GM12878 (cell line): ENCODE measurements at regions not wholly inside any gene's neighbourhood (a gene's known extent, or its start where the extent isn't known, plus 50 kb on each side); places are given as distances from the start of the nearest gene placed in this dataset.

Experiments
- ATAC-seq: fragments of 200-7000 bp; cut with Tn5 transposase; 3 replicates; pipeline ENCODE4 v1.9.1; 2020; ENCODE audit warnings: mild to moderate bottlenecking, moderate library complexity
- BruUV-seq: library from RNA; stranded (reverse); fragments of 400-500 nt; replicated peaks from 2 replicates; lab custom pipeline; 2021; lab: Mats Ljungman, UMichigan
- CTCF ChIA-PET: fragments of 300-600 bp; sonication (Branson Sonifier 250); formaldehyde crosslinking; extraction: SDS; loops from one replicate; lab custom pipeline; 2021; ENCODE audit warnings: inconsistent platforms; lab: Yijun Ruan, JAX
- POLR2A ChIA-PET: fragments of 350-600 bp; formaldehyde crosslinking; extraction: SDS; loops from one replicate; lab custom pipeline; 2021; ENCODE audit warnings: inconsistent platforms; lab: Charles Lee
- RAD21 ChIA-PET: fragments of 300-600 bp; sonication (Branson Sonifier 250); formaldehyde crosslinking; loops from one replicate; lab custom pipeline; 2023; ENCODE audit warnings: antibody characterized with exemption; ENCODE audit not compliant: unreplicated experiment; lab: Charles Lee
- SMC1A ChIA-PET: fragments of 300-600 bp; sonication (Branson Sonifier 250); formaldehyde crosslinking; loops from one replicate; lab custom pipeline; 2023; ENCODE audit not compliant: unreplicated experiment, uncharacterized antibody; lab: Charles Lee
- DNase-seq: peaks from one replicate; pipeline ENCODE4 v3.0.0-alpha.2; 2011; ENCODE audit warnings: low read depth, low spot score
- FAIRE-seq: peaks from 3 replicates; lab custom pipeline; 2011; peaks lifted over from hg19 to GRCh38; lab: Jason Lieb, UNC
- H2AFZ ChIP-seq: 2 replicates; pipeline ENCODE4 v1.6.0; 2011; ENCODE audit warnings: low read depth, low read length, control low read depth; ENCODE audit not compliant: control insufficient read depth
- H3K27ac ChIP-seq: 2 replicates; pipeline ENCODE4 v1.5.1; 2011; ENCODE audit warnings: control low read depth; ENCODE audit not compliant: control insufficient read depth, insufficient read depth
- H3K27me3 ChIP-seq, 2 experiments: replicated peaks in 1 of 2; 2 replicates each; pipeline versions ENCODE4 v1.6.0 to v1.6.1; 2011; ENCODE audit warnings: low read length in 1 of 2; ENCODE audit not compliant: control insufficient read depth in 2 of 2, insufficient read depth in 2 of 2
- H3K36me3 ChIP-seq, 2 experiments: 2 replicates each; pipeline ENCODE4 v1.5.1; 2011; ENCODE audit warnings: low read length in 1 of 2; ENCODE audit not compliant: control insufficient read depth in 2 of 2, insufficient read depth in 2 of 2
- H3K4me1 ChIP-seq: 2 replicates; pipeline ENCODE4 v1.6.1; 2011; ENCODE audit warnings: mild to moderate bottlenecking, low read length, moderate library complexity, mixed read lengths; ENCODE audit not compliant: control insufficient read depth, insufficient read depth
- H3K4me2 ChIP-seq: 2 replicates; pipeline ENCODE4 v1.6.0; 2011; ENCODE audit warnings: control low read depth; ENCODE audit not compliant: control insufficient read depth, insufficient read depth
- H3K4me3 ChIP-seq: fragments of 200-600 bp; sonication (generic); 2 replicates; pipeline ENCODE4 v1.5.1; 2016
- H3K79me2 ChIP-seq: 2 replicates; pipeline ENCODE4 v1.6.0; 2011; ENCODE audit warnings: low read length; ENCODE audit not compliant: control insufficient read depth, insufficient read depth
- H3K9ac ChIP-seq: 2 replicates; pipeline ENCODE4 v1.8.0; 2011; ENCODE audit warnings: low read length, control low read depth, mixed read lengths; ENCODE audit not compliant: control insufficient read depth, insufficient read depth
- H3K9me3 ChIP-seq: replicated peaks from 3 replicates; pipeline ENCODE4 v1.5.1; 2011; ENCODE audit warnings: mild to moderate bottlenecking, low read length; ENCODE audit not compliant: control insufficient read depth, insufficient read depth
- H4K20me1 ChIP-seq: 2 replicates; pipeline ENCODE4 v1.6.0; 2011; ENCODE audit not compliant: control insufficient read depth, insufficient read depth
- ASH2L ChIP-seq: fragments of 300-600, 200-600 bp; sonication (generic); IDR thresholded peaks from 2 replicates; pipeline ENCODE4 v1.6.1; 2017; ENCODE audit warnings: low read depth, mild to moderate bottlenecking, borderline replicate concordance
- BRCA1 ChIP-seq: IDR thresholded peaks from 2 replicates; pipeline ENCODE4 v1.6.1; 2011; ENCODE audit warnings: low read depth, low read length, improper control_type of control experiment
- CUX1 ChIP-seq: IDR thresholded peaks from 2 replicates; pipeline ENCODE4 v1.6.1; 2012; ENCODE audit warnings: improper control_type of control experiment, low read depth, low read length; ENCODE audit not compliant: insufficient replicate concordance
- GATAD2B ChIP-seq: fragments of 450-650 bp; conservative IDR thresholded peaks from 2 replicates; pipeline ENCODE4 v1.6.1; 2017; ENCODE audit warnings: low read depth, mild to moderate bottlenecking, moderate library complexity
- IKZF1 ChIP-seq: fragments of 450-650 bp; conservative IDR thresholded peaks from 2 replicates; pipeline ENCODE4 v1.6.1; 2017; ENCODE audit warnings: antibody characterized with exemption, mild to moderate bottlenecking
- IRF5 ChIP-seq: fragments of 450-650 bp; IDR thresholded peaks from 2 replicates; pipeline ENCODE4 v1.6.1; 2017; ENCODE audit warnings: borderline replicate concordance
- KAT2A ChIP-seq: conservative IDR thresholded peaks from 2 replicates; pipeline ENCODE4 v1.6.1; 2011; ENCODE audit warnings: low read depth, low read length; ENCODE audit not compliant: control insufficient read depth
- MYC ChIP-seq: IDR thresholded peaks from 2 replicates; pipeline ENCODE4 v1.6.1; 2011; ENCODE audit warnings: mild to moderate bottlenecking, low read length, moderate library complexity, inconsistent platforms; ENCODE audit not compliant: insufficient read depth, insufficient replicate concordance, insufficient read length, severe bottlenecking
- PRDM15 ChIP-seq: fragments of 450-650 bp; formaldehyde crosslinking; IDR thresholded peaks from 2 replicates; pipeline ENCODE4 v1.4.0; 2020; ENCODE audit warnings: mild to moderate bottlenecking, moderate library complexity
- RBBP5 ChIP-seq: fragments of 200-600 bp; sonication (generic); conservative IDR thresholded peaks from 2 replicates; pipeline ENCODE4 v1.6.1; 2016
- SMAD5 ChIP-seq: IDR thresholded peaks from 2 replicates; pipeline ENCODE4 v1.6.1; 2016; ENCODE audit warnings: antibody characterized with exemption, low read depth
- TBL1XR1 ChIP-seq: IDR thresholded peaks from 2 replicates; pipeline ENCODE4 v1.6.1; 2012; ENCODE audit warnings: low read depth, low read length, improper control_type of control experiment
- ZZZ3 ChIP-seq: IDR thresholded peaks from 2 replicates; pipeline ENCODE4 v1.6.1; 2011; ENCODE audit warnings: low read depth; ENCODE audit not compliant: control insufficient read depth, insufficient read length
- WGBS: methylation state at CpG from one replicate; pipeline ENCODE4 v1.1.6; 2016; ENCODE audit warnings: low lambda C conversion rate; ENCODE audit not compliant: insufficient replicate concordance, insufficient coverage; ENCODE audit errors: missing lambda C conversion rate; 5-methylcytosine and 5-hydroxymethylcytosine counted together
- in situ Hi-C: fragments of 300-500 bp; cut with MboI; formaldehyde crosslinking; loops from 9 replicates; pipeline ENCODE4 v1.14.3; 2018; ENCODE audit warnings: mixed read lengths
- intact Hi-C: fragments of 100-400 bp; cut with micrococcal nuclease; formaldehyde crosslinking; loops from one replicate; pipeline ENCODE4 v1.14.2; 2022; ENCODE audit not compliant: unreplicated experiment

GRCh38 chr2:6545336-6545735, 320.4 kb downstream of the CMPK2 start:
- no peak overlapping the region for H3K4me3 ChIP-seq
- in situ Hi-C loops = no loop called here
- H3K9me3 ChIP-seq = no peaks in the 10 kb centered on the region
- H3K4me2 ChIP-seq = no peak overlapping the region
- CTCF ChIA-PET = no interaction called here
- H3K9ac ChIP-seq = no peak overlapping the region
- no peak overlapping the region for H2AFZ ChIP-seq
- TF ChIP-seq ASH2L = no peak
- no peak for TF ChIP-seq TBL1XR1
- TF ChIP-seq IKZF1 = no peak
- no peak for TF ChIP-seq IRF5
- no peak for TF ChIP-seq RBBP5
- TF ChIP-seq PRDM15 = no peak
- no peak for TF ChIP-seq KAT2A
- no peak for TF ChIP-seq CUX1
- TF ChIP-seq BRCA1 = no peak
- no peak for TF ChIP-seq SMAD5
- no peak for TF ChIP-seq MYC
- TF ChIP-seq GATAD2B = no peak
- TF ChIP-seq ZZZ3 = no peak
- TF ChIP-seq, all 136 proteins: peak for 0
- Histone ChIP-seq H3K4me1 (no peaks in the 10 kb centered on the region), H4K20me1 (no peaks in the 10 kb centered on the region), H3K27ac (no peak overlapping the region), H3K27me3 (no peaks in the 10 kb centered on the region), H3K36me3 (no peaks in the 10 kb centered on the region), H3K79me2 (no peaks in the 10 kb centered on the region)
- ChIA-PET SMC1A (no interaction called here), POLR2A (no interaction called here), RAD21 (no interaction called here)
- DNase-seq (no peak), FAIRE-seq (no peak), ATAC-seq (no peak)
- BruUV-seq = no TSS peak
- WGBS = 0% methylated on average over 1 of the region's 1 CpG
- intact Hi-C loops = no loop called here
